ENCODE measurements at regions not wholly inside any gene's neighbourhood (a gene's known extent, or its start where the extent isn't known, plus 50 kb on each side); places are given as distances from the start of the nearest gene placed in this dataset.

GRCh38 chr21:36641886-36642285, 57.0 kb upstream of the SIM2 start:
- Histone ChIP-seq H3K4me3 (ENCODE audit: low read depth, low read length) (no peak overlapping the region), H3K27ac (ENCODE audit: extremely low read depth, low read depth, low read length) (no peak overlapping the region), H3K36me3 (ENCODE audit: control insufficient read depth in 2 of 2, insufficient read depth in 1 of 2, low read length in 2 of 2) (no peaks in the 10 kb centered on the region), H3K4me1 (ENCODE audit: control insufficient read depth, insufficient read depth, low read length) (peaks cover 15% of the 10 kb centered on the region), H3K9me3 (ENCODE audit: control insufficient read depth, insufficient read depth, low read depth, low read length) (no peaks in the 10 kb centered on the region)
- ChIA-PET CTCF (interaction anchor here (1.5 to 6.2 kb wide), 3 partner anchors 11 to 212 kb away, joined by 3 to 60 read pairs (median 4); no protein-coding TSS in a partner anchor), POLR2A (no interaction called here)
- TF ChIP-seq ZBTB49 (tag by site-specific recombination; IDR thresholded peaks at IDR 0.05; ENCODE audit: low read depth) (no peak), ZNF239 (tag by site-specific recombination; IDR thresholded peaks at IDR 0.05) (no peak), ZBTB17 (tag by site-specific recombination; IDR thresholded peaks at IDR 0.05) (no peak), ZNF777 (tag by site-specific recombination; IDR thresholded peaks at IDR 0.05; ENCODE audit: borderline replicate concordance) (no peak), KLF17 (tag by site-specific recombination; IDR thresholded peaks at IDR 0.05) (no peak), ZNF624 (tag by site-specific recombination; IDR thresholded peaks at IDR 0.05) (no peak), ZNF148 (tag by site-specific recombination; IDR thresholded peaks at IDR 0.05; ENCODE audit: borderline replicate concordance) (no peak), ZNF214 (tag by site-specific recombination; IDR thresholded peaks at IDR 0.05; ENCODE audit: borderline replicate concordance) (no peak), KLF8 (tag by site-specific recombination; IDR thresholded peaks at IDR 0.05) (no peak), SP7 (tag by site-specific recombination; IDR thresholded peaks at IDR 0.05) (no peak), PRDM10 (tag by site-specific recombination; IDR thresholded peaks at IDR 0.05) (no peak), ZNF362 (tag by site-specific recombination; IDR thresholded peaks at IDR 0.05) (no peak), GLI2 (tag by site-specific recombination; IDR thresholded peaks at IDR 0.05; ENCODE audit: borderline replicate concordance, low read depth) (no peak), BCL11B (tag by site-specific recombination; IDR thresholded peaks at IDR 0.05; ENCODE audit: low read depth) (no peak), ZBTB20 (tag by site-specific recombination; IDR thresholded peaks at IDR 0.05) (no peak), ZNF18 (tag by site-specific recombination; IDR thresholded peaks at IDR 0.05) (no peak)

All from HEK293 (cell line).